Stimulated activated CD8-positive, alpha-beta memory T cell treated with anti-CD3 and anti-CD28 coated beads, Interleukin-15, amount 100 ng/mL, for 48 hours (primary cell): ENCODE measurements at regions not wholly inside any gene's neighbourhood (a gene's known extent, or its start where the extent isn't known, plus 50 kb on each side); places are given as distances from the start of the nearest gene placed in this dataset.
"Not testable (repeated sequence)": the region's sequence is repeated elsewhere in the genome, so short reads cannot be mapped to it uniquely, and the experiment has no call there.

Source experiments
- DNase-seq, 2 donors: peaks; one replicate each; pipeline ENCODE4 v3.0.0-alpha.2; 2020; ENCODE audit warnings: low read depth in 2 of 2

DNA sequence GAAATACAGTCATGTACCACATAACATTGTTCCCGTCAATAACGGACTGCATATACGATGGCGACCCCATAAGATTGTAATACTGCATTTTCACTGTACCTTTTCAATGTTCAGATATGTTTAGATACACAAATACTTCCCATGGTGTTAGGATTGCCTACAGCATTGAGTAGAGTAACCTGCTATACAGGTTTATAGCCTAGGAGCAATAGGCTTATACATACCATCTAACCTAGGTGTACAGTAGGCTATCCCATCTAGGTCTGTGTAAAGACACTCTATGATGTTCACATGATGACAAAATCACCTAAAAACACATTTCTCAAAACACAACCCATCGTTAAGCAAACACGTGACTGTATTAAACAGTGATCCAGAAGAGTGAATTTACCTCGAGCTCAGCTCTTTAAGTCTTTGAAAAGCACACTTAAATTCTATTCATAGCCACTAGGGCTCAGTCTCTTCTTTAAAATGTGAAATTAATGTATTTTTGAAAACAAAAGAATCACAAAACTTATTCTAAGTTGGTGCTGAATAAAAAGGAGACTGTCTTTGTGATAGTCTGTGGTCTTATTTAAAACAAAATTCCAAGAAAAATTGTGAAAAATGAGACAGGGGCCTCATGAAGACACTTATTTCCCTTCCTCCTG is 239.1 kb upstream of the ARID2 start:
- no peak for DNase-seq

DNA sequence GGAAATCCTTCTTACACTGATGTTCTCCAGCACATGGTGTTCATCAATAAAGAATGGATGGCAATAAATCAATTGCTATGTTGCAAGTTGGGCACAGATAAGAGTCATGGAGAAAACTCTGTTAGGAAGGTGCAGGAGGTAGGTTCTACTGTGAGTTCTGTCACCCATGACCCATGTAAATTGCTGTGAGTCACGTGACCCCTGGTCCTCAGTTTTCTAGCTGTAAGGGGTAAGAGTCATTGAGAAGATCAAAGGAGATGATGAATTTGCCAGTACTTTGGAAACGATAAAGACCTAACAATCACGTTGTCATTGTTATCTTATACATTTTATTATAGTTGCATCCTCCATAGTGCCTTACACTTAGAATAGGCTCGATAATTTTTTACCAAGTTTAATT is 235.2 kb upstream of the ARID2 start:
- DNase-seq, result no peak

DNA sequence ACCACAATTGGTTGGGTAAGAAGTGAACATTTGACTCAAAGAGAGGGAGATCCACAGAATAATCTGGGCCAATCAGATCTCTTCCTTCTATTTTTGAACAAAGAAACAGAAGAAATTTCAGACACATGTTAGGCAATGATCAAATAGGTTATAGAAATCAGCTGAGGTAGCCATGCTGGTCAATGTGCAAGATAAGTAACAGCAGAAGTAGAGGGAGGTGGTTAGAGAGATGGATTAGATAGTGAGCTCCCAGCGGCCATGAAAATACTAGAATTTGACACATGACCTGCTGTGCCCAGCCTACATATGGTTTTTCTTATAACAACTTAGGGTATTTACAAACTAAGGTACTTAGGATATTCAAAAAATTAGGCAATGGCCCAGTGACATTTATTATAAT is 230.9 kb upstream of the ARID2 start:
- no peak for DNase-seq

DNA sequence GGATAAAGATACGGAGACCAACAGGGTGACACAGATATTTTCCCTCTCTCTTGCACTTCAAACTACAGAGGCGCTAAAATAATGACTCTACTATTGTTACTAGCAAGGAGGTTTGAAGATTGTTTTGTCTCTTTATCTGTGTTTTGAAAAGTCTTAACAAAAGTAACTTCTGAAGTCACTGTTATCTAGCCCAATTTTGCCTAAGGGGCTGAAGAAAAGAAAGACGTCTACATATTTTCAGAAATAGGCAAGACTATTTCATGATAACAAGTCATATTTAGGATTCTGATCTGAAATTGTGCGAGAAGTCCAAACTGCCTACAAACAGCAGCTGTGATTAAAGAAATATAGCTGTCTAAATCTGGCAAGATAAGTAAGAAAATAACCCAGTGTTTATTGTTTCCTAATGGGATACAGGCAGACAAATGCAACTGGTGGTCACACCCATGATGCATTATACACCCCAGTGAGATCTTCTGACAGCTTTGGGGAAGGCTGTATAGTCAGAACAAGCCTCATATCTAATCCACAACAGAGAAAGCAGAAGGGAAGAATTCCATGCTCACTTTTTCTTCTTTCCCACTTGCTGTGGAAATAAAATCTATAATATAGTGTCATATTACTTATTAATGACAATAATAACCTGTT is 226.9 kb upstream of the ARID2 start:
- no peak for DNase-seq

DNA sequence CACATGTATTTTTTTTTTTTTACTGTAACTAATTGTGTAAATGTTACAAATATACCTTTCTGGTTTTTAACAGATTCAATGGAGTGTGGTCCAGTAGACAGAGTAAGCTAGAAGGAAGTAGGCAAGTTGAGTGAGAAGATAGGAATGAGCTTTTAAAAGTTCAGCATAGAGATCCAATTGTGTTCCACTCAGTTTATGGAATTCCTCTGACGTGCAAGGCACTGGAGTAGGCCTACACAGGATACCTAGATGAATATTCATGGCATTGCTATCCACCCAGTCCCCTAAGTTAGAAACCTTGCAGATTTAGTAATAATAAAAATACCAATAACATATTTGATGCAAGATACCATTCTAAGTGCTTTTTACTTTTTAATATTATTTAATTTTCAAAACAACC is 225.6 kb upstream of the ARID2 start:
- no peak for DNase-seq

DNA sequence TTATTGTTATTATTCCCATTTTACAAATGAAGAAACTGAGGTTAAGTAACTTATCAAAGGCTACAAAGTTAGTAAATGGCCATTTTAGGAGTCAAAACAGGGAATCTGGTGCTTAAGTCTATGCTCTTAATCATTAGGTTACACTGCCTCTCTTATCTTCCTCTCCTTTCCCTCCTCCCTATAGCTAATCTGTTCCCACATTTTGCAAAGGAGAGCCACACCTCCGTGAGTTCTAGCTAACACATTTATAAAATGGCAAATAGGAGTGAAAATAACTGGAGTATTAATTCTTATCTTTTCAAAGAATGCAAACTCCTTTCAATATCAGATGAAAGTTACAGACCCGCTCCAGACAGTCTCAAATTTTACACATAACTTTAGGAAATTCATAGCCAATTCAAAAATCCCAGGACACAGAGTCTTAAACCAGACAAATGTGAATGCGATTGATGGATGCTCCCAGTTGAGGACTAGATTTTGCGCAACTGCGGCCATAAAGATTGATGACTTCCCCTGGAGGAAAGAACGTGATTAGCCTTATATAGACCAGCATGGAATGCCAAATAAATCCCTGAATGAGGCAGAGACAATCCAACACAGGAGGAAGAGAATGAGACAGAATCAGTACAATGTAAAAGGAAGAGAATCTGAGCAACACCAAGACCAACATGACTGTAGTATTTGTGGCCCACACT is 225.0 kb upstream of the ARID2 start:
- DNase-seq, result no peak

DNA sequence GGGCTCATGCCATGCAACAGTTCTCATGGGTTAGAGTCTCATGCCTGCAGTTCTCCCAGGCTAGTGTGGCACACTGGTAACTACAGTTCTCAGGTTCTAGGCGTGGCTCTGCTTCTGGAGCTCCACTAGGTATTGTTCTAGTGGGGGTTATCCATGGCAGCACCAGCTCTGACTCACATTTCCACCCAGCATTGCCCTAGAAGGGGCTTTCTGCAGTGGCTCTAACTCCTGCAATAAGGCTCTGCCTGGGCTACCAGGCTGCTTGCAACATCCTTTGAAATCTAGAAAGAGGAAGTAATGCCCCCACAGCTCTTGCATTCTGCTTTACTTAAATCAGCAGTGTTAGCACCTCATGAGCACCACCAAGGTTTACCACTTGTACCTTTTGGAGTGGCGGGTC is 220.3 kb upstream of the ARID2 start:
- DNase-seq, result peak in 1 of 2 donors; percentile 2

DNA sequence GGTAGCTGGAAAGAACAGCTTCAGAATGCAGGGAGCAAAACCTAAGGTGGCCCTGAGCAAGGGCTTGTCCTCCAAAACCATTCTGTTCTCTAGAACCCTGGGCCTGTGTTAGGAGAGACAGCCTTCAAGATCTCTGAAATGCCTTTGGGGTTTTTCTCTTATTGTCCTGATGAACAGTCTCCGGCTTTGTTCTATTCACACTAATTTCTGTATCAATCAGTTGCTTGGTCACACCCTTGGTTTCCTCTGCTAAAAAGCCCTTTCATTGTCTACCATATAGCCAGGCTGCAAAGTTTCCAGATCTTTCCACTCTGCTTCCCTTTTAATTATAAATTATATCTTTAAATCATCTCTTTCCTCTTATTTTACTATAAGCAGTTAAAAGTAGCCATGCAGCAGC is 219.9 kb upstream of the ARID2 start:
- no peak for DNase-seq

DNA sequence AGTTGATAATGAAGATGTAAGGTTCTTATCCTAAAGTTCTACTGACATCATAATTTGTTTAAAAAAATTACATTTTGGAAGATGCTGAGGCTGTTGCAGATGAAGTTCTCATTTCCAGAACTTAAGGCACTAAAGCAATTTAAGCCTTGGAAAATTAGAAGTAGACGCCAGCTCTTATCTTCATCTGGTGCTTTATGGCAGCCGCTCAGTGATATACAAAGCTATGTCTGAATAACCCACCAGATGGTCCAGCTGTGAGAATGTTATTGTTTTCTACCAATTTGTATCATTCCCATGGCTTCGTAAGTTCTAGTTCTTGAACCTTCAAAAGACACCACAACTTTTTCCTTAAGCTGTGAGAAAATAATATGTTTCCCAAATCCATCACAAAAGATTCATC is 212.1 kb upstream of the ARID2 start:
- no peak for DNase-seq

DNA sequence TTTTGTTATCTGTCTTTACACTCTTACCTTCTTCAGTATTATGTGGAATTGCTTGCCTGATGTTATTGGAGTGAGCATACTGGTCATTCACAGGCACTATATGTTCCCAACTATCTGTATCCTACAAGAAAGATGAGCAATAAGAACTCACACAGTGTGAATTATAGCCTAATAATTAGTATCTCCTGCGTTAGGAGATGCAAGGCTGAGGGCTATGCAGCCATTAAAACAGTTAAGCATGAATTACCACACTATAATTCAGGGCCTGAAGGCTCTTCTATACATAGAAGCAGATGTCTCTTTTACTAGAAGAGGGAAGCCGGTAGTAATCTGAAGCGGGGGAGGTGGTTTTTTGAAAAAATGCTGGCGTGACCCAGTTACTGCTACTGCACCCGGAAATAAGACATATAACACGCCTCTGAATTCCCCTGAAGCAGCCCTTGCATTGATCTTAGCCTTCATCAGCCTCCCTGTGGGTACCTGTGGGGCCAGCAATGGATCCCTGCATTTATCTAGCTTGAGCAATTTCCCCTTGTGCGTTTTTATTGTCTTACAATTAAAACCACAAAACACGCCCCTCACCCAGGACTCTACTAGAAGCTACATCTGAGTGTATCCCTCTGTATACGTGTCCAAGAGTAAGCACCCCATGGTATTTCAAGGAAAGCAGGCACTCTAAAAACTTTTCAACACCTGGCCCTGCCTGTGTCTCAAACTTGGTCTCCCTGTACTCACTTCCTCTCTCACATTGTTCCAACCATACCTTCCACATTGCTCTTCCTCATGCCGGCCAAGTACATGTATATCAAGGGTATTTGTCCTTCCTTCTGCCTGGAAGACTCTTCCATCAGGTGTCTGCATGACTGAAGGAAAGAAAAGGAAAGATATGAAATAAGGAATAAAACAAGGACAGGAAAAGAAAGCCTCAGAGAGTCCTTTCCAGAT is 210.9 kb upstream of the ARID2 start:
- peak; percentile 9 to 27 for DNase-seq

DNA sequence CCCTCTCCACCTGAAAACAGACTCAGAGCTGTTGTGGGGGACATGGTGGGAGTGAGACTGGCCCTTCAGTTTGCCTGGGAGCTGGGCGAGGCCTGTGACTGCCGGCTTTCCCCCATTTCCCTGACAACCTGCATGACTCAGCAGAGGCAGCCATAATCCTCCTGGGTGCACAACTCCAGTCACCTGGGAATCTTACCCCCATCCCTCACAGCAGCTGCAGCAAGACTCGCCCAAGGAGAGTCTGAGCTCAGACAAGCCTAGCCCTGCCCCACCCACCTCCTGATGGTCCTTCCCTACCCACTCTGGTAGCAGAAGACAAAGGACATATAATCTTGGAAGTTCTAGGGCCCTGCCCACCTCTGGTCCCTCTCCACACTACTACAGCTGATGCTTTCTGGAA is 207.3 kb upstream of the ARID2 start:
- DNase-seq, result no peak

DNA sequence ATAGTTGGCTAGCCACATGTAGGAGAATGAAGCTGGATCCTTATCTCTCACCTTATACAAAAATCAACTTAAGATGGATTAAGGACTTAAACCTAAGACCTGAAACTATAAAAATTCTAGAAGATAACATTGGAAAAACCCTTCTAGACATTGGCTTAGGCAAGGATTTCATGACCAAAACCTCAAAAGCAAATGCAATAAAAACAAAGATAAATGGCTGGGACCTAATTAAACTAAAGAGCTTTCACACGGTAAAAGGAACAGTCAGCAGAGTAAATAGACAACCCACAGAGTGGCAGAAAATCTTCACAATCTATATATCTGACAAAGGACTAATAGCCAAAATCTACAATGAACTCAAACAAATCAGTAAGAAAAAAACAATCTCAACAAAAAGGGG is 202.7 kb upstream of the ARID2 start:
- not testable (repeated sequence) for DNase-seq

DNA sequence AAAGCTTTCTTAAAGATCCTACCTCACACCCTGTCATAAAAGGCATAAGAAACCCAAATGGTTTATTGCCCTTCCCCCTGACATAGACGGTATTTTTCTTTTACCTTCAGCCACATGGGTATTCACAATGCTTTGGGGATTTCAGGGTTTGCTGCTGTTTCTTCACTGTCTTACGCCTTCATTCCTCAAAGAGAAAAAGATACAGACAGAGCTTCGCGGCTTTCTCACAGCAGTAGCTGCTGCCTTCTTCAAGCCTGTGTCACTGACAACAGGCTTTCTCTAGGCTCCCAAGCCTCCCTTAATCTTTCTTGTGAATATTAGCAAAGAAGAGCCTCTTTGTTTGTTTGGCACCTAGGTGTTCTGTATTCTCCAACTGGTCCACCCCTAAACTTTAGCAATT is 197.4 kb upstream of the ARID2 start:
- no peak for DNase-seq

DNA sequence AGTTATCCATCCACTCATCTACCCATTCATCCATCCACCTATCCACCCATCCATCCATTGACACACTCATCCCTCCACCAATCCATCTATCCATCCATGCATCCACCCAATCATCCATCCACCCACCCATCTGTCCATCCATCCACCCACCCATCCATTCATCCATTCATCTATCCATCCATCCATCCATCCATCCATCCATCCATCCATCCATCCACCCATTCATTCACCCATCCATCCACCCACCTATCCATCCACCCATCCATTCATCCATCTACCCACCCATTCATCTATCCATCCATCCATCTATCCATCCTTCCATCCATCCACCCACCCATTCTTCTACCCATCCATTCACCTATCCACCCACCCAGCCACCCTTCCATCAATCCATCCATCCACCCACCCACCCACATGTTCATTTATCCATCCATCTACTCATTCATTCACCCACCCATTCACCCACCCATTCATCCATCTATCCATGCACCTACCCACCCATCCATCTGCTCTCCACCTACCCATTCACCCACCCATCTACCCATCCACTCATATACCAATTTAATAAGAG is 193.8 kb upstream of the ARID2 start:
- DNase-seq, result no peak

DNA sequence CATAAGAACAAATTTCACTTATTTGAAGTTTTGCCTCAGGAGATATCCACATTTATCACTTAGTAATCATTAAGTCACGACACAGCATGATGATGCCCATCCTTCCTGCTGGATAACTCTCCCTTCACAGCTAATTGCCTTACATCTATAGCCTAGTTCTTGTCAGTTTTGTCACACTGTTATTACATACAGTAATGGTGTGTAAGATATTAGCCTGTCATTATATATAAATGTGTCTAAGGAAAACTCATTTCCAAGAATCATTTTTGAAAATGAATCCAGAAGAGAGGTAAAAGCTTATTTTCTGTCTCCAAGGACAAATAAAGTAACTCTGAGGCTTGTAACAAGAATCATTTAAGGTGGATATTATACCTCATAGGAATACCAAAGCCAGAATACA is 193.2 kb upstream of the ARID2 start:
- DNase-seq, result no peak

DNA sequence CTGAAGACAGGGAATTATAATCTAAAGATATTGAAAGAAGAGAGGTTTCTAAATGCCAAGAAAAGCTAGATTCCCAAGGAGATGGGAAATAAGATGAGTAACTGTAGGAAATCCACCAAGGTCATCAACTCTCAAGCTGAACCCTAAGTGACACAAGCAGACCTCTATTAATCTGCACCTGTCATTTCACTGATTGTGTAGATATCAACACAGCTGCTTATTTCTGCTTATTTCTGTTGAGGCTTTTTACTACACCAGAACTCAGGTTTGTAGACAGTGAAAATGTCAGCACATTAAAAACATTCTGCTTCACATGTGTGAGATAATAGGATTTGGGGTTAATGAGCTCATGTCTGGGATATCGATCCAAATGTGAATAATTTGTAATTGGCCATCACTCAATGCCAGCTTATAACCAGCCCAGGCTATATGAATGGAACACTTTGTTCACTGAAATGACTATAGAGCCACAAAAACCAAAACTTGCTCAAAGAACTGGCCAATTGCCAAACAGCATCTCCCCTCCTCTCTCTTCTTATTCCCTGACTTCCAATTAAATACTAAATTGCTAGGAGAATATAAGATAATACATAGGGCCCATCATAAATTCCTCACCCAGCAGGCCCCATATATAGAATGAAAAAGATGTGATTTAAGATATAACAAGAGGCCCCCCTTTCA is 188.7 kb upstream of the ARID2 start:
- no peak for DNase-seq

DNA sequence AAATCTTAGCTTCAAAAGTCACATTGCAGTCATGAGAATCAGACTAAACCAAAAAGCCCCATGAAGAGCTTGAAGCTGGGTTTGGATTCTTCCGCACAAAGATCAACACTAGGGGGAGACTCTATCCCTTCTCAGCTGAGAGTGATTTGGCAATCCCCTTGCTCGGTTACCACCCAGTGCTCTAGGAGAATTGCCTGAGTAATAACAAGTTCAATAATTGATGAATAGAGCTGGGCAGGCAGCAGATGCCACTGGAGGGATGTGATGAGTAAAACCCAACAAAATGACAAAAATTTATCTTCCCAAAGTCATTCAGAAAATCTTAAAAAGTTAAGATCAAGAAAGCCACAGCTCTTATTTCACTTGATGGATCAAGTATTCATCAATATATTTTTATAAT is 185.6 kb upstream of the ARID2 start:
- peak; percentile 14 to 15 for DNase-seq

DNA sequence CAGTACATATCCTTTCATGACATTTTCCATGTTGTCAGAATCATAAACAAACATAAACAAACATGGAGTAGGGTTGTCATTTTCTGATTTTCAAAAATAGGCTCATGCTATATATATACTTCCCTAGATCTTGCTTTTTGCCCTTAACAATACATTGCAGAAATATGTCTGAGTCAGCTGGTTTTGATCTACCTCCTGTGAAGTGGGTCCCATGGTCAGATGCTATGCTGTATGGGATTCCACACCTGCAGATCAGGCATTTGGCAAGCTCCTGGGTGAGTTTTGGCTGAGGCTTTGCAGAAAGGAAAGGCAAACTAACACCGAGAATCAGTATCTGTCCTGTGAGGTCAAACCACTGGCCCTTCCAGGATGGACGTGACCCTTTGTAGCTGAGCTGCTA is 183.0 kb upstream of the ARID2 start:
- DNase-seq, result no peak

DNA sequence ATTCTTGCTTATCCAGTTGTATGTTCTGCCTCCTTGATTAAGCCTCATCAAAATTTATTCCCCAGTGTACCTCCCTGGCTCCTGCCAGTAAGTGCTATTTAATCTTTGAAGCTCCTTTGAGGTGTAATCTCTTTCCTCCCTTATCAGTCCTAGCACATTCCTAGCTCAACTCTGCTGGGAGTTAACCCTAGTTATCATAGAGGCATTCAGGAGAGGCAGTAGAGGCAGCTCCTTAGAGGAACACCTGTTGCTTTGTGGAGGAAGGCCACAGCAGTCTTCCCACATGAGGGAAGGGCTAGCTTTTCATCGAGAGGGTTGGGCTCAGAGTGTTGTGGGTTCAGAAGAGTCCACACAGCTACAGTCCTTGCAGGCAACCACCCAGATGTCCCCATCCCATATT is 182.4 kb upstream of the ARID2 start:
- DNase-seq, result no peak

DNA sequence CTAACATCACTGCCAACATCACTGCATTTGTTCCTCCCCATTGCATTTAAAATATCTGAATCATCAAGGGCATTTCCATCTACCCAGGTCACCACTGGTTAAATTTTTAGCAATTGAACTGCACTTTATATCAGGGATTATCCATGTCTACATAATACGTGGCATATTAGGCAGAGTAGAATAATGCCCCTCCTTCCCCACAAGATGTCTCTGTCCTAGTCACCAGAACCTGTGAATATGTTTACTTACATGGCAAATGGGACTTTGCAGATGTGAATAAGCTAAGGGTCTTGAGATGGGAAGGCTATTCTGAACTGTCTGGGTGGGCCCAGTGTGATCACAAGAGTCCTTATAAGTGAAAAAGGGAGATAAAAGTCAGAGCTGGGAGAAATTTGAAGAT is 181.7 kb upstream of the ARID2 start:
- DNase-seq, result no peak

DNA sequence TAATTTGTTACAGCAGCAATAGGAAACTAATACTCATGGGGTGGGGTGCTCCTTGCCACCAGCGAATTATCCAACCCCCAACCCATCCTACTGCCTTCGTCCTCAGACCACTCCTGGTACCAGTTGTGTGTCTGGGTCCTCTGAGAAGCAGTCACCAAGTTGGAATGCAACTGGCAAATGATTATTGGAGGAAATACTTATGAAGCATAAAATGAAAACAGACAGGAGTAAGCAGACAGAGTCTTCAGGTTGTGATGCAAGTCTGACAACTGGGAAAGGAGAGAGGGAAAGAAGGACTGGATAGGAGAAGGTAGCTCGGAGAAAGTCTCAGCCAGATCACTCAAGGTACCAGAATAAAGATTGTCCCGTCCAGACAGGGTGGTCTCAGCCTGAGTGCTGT is 181.1 kb upstream of the ARID2 start:
- no peak for DNase-seq
